ENCODE measurements at regions not wholly inside any gene's neighbourhood (a gene's known extent, or its start where the extent isn't known, plus 50 kb on each side); places are given as distances from the start of the nearest gene placed in this dataset.

GRCh38 chr3:111244760-111245159 is 173.1 kb downstream of the NECTIN3 start:
- no peak for DNase-seq (ENCODE audit: low read depth)

- peak; percentile 90 for DNase-seq (ENCODE audit: low read depth)
These were observed 175.5 kb downstream of the NECTIN3 start for GRCh38 chr3:111246967-111247760.

- DNase-seq (ENCODE audit: low read depth) = no peak
These were observed 176.8 kb downstream of the NECTIN3 start for GRCh38 chr3:111248406-111248805.

- DNase-seq (ENCODE audit: low read depth) = no peak
These were observed 177.8 kb downstream of the NECTIN3 start for GRCh38 chr3:111249421-111249820.

- DNase-seq (ENCODE audit: low read depth) = peak; percentile 57
These were observed 181.2 kb downstream of the NECTIN3 start for GRCh38 chr3:111252779-111253178.

GRCh38 chr3:111253733-111254132 is 182.1 kb downstream of the NECTIN3 start:
- no peak for DNase-seq (ENCODE audit: low read depth)

GRCh38 chr3:111260878-111261277 is 189.3 kb downstream of the NECTIN3 start:
- peak; percentile 22 for DNase-seq (ENCODE audit: low read depth)

- DNase-seq (ENCODE audit: low read depth) = peak; percentile 2
These were observed 198.2 kb downstream of the NECTIN3 start for GRCh38 chr3:111269777-111270176.

GRCh38 chr3:111277226-111277625 is 205.6 kb downstream of the NECTIN3 start:
- peak; percentile 50 for DNase-seq (ENCODE audit: low read depth)

- no peak for DNase-seq (ENCODE audit: low read depth)
These were observed 207.3 kb downstream of the NECTIN3 start for GRCh38 chr3:111278959-111279358.

GRCh38 chr3:111282024-111282423 is 210.4 kb downstream of the NECTIN3 start:
- no peak for DNase-seq (ENCODE audit: low read depth)

GRCh38 chr3:111283165-111283564 is 211.5 kb downstream of the NECTIN3 start:
- DNase-seq (ENCODE audit: low read depth) = no peak

- no peak for DNase-seq (ENCODE audit: low read depth)
These were observed 213.0 kb downstream of the NECTIN3 start for GRCh38 chr3:111284503-111285183.

- no peak for DNase-seq (ENCODE audit: low read depth)
These were observed 213.5 kb downstream of the NECTIN3 start for GRCh38 chr3:111285184-111285538.

- no peak for DNase-seq (ENCODE audit: low read depth)
These were observed 214.1 kb downstream of the NECTIN3 start for GRCh38 chr3:111285694-111286093.

GRCh38 chr3:111286746-111287145 is 215.1 kb downstream of the NECTIN3 start:
- DNase-seq (ENCODE audit: low read depth) = no peak

- no peak for DNase-seq (ENCODE audit: low read depth)
These were observed 220.5 kb downstream of the NECTIN3 start for GRCh38 chr3:111292117-111292516.

- peak; percentile 17 for DNase-seq (ENCODE audit: low read depth)
These were observed 227.6 kb downstream of the NECTIN3 start for GRCh38 chr3:111299192-111299615.

GRCh38 chr3:111301238-111301798 is 229.7 kb downstream of the NECTIN3 start:
- no peak for DNase-seq (ENCODE audit: low read depth)

- no peak for DNase-seq (ENCODE audit: low read depth)
These were observed 230.4 kb downstream of the NECTIN3 start for GRCh38 chr3:111302063-111302462.

- no peak for DNase-seq (ENCODE audit: low read depth)
These were observed 232.1 kb downstream of the NECTIN3 start for GRCh38 chr3:111303760-111304159.

GRCh38 chr3:111307676-111308075 is 234.3 kb upstream of the CD96 start:
- DNase-seq (ENCODE audit: low read depth) = no peak

GRCh38 chr3:111311126-111311525 is 230.9 kb upstream of the CD96 start:
- DNase-seq (ENCODE audit: low read depth) = no peak
